Suprapubic skin (tissue), 4 donors: ENCODE measurements at regions not wholly inside any gene's neighbourhood (a gene's known extent, or its start where the extent isn't known, plus 50 kb on each side); places are given as distances from the start of the nearest gene placed in this dataset.
"Not testable (repeated sequence)": the region's sequence is repeated elsewhere in the genome, so short reads cannot be mapped to it uniquely, and the experiment has no call there.

ENCODE experiments used
- EP300 ChIP-seq: sonication (generic); formaldehyde crosslinking; IDR thresholded peaks from one replicate; pipeline ENCODE4 v1.6.1; 2017; ENCODE audit warnings: antibody characterized with exemption
- POLR2A ChIP-seq, 2 donors: fragments of 450-650 bp; IDR thresholded peaks; one replicate each; pipeline ENCODE4 v1.6.1; 2017; ENCODE audit warnings: antibody characterized with exemption in 2 of 2, mild to moderate bottlenecking in 2 of 2, moderate library complexity in 2 of 2
- POLR2AphosphoS5 ChIP-seq, 3 donors: sonication (generic); formaldehyde crosslinking; IDR thresholded peaks; one replicate each; pipeline ENCODE4 v1.6.1; 2017; ENCODE audit warnings: antibody characterized with exemption in 3 of 3
- TF ChIP-seq, protein P1 (sequence below), 2 donors: fragments of 200-600 bp in 1 of 2; fragments of 450-650 bp in 1 of 2; sonication (generic) in 1 of 2; IDR thresholded peaks; one replicate each; pipeline ENCODE4 v1.5.1; 2016 to 2019; ENCODE audit warnings: antibody characterized with exemption in 2 of 2, mild to moderate bottlenecking in 1 of 2, moderate library complexity in 1 of 2

DNA sequence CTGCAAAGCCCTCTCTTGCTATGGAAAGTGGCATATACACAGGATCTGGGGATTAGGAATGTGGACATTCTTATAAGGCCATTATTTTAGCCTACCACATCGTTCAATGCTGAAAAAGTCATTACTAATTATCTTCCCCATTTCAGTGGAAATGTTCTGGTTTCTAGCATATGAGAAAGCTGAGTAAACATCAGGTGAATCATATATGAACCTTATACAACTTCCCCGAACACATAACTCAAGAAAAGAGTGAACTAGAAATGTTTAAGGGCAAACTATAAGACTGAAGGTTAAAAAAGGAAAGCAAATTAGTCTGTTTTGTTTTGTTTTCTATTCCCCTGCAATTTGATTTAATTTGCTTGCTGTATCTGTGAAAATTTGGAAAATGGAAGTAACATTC, 62.5 kb upstream of the SEC22B start:
- TF ChIP-seq, protein P1, sequence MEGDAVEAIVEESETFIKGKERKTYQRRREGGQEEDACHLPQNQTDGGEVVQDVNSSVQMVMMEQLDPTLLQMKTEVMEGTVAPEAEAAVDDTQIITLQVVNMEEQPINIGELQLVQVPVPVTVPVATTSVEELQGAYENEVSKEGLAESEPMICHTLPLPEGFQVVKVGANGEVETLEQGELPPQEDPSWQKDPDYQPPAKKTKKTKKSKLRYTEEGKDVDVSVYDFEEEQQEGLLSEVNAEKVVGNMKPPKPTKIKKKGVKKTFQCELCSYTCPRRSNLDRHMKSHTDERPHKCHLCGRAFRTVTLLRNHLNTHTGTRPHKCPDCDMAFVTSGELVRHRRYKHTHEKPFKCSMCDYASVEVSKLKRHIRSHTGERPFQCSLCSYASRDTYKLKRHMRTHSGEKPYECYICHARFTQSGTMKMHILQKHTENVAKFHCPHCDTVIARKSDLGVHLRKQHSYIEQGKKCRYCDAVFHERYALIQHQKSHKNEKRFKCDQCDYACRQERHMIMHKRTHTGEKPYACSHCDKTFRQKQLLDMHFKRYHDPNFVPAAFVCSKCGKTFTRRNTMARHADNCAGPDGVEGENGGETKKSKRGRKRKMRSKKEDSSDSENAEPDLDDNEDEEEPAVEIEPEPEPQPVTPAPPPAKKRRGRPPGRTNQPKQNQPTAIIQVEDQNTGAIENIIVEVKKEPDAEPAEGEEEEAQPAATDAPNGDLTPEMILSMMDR (IDR thresholded peaks at IDR 0.05): not testable (repeated sequence)
- not testable (repeated sequence) for TF ChIP-seq POLR2A (IDR thresholded peaks at IDR 0.05); EP300; POLR2AphosphoS5 (IDR thresholded peaks at IDR 0.05)
